Urinary bladder (tissue), 3 donors: ENCODE measurements at regions not wholly inside any gene's neighbourhood (a gene's known extent, or its start where the extent isn't known, plus 50 kb on each side); places are given as distances from the start of the nearest gene placed in this dataset.

Experiments used
- DNase-seq: peaks from one replicate; pipeline ENCODE4 v3.0.0-alpha.2; 2015; ENCODE audit errors: extremely low spot score
- H3K27ac ChIP-seq: one replicate; pipeline ENCODE4 v1.5.1; 2013; ENCODE audit warnings: low read depth, mild to moderate bottlenecking, moderate library complexity
- H3K36me3 ChIP-seq: one replicate; pipeline ENCODE4 v1.6.1; 2013; ENCODE audit warnings: mild to moderate bottlenecking, moderate library complexity; ENCODE audit not compliant: insufficient read depth
- H3K4me1 ChIP-seq: one replicate; pipeline ENCODE4 v1.6.1; 2013; ENCODE audit warnings: mild to moderate bottlenecking, moderate library complexity; ENCODE audit not compliant: insufficient read depth
- H3K4me3 ChIP-seq: one replicate; pipeline ENCODE4 v1.5.1; 2013; ENCODE audit warnings: low read depth, low read length
- WGBS: extraction: QIAGEN DNeasy Blood & Tissue Kit; methylation state at CpG from one replicate; pipeline ENCODE4 v1.1.7; 2013; 5-methylcytosine and 5-hydroxymethylcytosine counted together
- donor health status: healthy with polysubstance abuse.
- donor health status: healthy.

DNA sequence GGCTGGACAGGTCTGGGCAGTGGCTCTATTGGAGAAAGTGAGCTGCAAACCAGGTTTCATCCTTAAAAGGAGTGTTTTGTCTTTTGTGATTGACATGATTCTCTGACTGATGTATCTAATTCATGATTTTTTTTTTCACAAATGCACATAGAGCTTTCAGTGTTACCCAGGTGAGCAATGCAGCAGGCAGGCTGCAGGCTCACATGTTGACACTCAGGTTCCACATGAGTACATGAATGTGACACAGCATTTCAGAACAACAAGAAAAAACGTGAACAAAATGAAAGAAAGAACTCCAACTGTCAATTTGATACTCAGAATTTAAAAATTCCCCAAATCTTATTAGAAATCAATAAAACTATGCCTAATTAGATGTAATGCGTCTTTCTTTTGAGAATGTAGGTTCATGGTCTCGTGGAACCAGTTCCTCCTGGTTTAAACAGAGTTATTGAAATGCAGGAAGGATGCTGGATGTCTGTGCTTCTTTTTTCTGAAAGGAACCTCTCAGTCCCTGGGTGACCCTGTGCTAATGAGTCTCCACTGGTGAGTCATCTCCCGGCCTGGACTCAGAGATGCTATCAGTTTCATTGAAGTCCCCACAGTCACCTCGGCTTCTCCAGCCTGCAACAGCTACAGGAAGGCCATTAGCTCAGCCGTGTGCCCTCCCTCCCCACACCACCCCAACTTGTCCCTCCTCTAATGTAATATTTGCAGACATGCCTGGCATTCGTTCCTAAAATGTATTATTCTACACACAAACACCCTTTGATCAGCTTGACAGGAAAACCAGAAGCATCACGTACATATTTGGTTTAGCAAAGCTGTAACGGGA lies 430.4 kb downstream of the LPIN1 start:
- no peaks in the 10 kb centered on the region for H3K4me1 ChIP-seq
- no peak overlapping the region for H3K4me3 ChIP-seq
- no peak for DNase-seq
- no peaks in the 10 kb centered on the region for H3K36me3 ChIP-seq
- WGBS: 24% methylated on average over 9 of the region's 9 CpGs
- H3K27ac ChIP-seq: no peak overlapping the region

DNA sequence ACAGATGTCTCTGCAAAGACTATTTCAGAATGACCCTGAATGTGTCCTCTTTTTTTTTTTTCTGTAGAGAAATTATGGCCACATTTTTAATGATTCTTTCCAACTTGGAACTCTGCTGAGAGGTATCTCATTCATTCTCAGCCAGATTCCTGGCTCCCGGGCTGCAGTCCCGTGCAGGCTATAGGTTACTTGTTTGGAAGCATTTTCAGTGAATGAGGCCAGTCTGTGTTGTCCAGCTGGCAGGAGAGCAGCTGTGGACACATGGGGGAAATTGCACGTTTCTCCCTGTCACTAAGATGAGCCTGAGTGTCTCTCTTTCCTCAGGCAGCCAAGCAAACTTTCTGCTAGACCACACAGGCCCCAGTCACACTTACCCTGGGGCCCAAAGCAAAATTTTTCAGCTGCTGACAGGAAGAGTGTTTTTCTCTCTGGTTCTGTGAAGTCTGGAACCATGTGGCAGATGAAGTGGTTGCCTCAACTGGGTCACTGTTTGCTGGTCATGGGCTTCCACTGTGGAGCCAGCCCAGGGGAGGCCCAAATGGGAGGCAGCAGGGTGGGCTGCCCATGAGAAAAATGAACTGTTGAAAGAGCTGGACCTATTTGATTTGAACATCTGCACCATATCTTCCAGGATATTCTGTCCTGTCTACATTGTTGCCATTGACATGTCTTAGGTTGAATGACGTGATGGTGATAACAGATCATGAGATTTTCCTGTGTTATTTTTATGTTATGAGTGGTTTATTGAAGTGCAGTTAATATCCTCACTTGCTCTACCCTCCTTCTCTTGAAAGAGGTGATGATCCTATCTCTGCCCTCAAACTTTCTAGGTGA lies 431.2 kb downstream of the LPIN1 start:
- Histone ChIP-seq H3K27ac (no peak overlapping the region), H3K4me3 (no peak overlapping the region), H3K36me3 (no peaks in the 10 kb centered on the region), H3K4me1 (no peaks in the 10 kb centered on the region)
- DNase-seq: peak; percentile 73
- WGBS: 22% methylated on average over 4 of the region's 4 CpGs

DNA sequence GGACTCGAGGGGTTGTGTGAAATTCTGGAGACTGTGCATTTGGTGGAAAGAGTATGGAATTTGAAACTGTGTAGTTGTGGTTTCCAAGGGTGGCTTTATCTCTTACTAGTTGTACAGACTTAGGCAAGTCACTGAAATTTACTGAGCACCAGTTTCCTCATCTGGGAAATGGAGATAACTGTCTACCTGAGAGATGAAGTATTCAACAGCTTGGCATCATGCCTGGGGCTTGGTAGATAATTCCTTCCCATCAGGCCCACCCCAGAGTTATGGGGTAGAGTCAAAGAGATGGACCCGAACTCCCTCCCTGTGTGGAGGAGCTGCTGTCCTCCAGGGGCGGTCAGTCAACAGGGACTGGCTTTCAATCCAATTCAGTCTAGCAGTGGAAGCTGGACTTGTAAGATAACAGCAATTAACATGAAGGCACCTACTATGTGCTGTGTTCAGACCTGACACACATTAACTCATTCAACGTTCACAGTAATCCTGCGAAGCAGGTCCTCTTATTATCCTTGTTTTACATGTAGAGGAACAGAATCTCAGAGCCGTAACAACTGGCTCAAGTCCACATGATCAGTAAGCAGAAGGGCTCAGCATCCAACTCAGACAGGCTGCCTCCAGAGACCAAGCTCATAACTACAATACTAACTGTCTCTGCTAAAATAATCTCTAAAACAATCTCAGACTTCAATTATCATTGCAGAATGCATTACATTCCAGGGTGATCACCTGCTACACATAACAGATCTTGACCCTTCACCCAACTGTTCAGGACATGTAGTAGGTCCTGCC lies 432.1 kb downstream of the LPIN1 start:
- DNase-seq: no peak
- Histone ChIP-seq H3K4me3 (no peak overlapping the region), H3K4me1 (no peaks in the 10 kb centered on the region), H3K27ac (no peak overlapping the region), H3K36me3 (no peaks in the 10 kb centered on the region)
- WGBS: 88% methylated on average over 6 of the region's 6 CpGs

DNA sequence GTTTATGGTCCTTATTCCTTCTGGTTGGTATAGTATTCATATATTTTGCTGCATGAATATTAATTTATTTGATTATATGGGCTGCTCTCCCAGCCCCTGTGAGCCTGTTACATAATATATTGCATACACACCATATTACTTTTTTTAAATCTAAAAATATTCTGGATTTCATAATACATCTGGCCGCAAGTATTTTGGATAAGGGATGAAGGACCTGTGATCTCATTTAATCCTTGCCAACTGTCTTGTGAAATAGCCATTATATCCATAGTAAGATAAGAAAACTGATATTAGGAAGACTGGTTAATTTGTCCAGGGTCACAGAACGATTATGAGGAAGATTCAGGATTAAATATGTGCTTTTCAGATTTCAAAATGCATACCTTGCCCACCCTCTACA lies 433.6 kb downstream of the LPIN1 start:
- Histone ChIP-seq H3K4me1 (no peaks in the 10 kb centered on the region), H3K36me3 (no peaks in the 10 kb centered on the region), H3K4me3 (no peak overlapping the region), H3K27ac (no peak overlapping the region)
- 74% methylated on average over 2 of the region's 2 CpGs for WGBS
- no peak for DNase-seq

DNA sequence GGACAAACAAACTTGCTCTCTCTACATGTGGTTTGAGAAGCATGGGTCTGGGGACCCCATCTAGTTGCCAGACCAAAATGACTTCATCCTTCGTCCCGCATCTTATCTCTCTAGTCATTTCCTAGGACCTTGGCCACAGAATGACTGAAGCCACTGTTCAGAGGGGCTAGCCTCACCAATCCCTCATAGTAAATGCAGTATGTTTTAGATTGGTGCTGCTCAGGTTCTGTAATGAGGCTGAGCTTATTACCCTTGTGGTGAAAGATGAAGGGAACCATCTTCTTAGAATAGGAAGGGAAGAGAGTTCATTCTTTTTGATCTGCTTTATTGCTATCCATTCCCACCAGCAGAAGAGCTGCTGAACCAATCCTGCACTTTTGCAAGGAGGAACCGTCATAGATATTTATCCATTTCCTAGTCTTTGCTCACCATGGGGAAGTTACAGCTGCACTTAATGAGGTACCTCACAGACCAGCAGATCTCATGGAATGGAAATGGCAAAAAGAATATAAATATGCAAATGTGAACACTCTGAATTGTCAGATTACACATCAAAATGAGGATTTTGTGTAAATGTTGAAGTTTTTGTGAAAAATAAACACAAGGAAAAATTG lies 436.7 kb downstream of the LPIN1 start:
- H3K4me1 ChIP-seq: no peaks in the 10 kb centered on the region
- 89% methylated on average over 3 of the region's 3 CpGs for WGBS
- H3K36me3 ChIP-seq: no peaks in the 10 kb centered on the region
- no peak overlapping the region for H3K4me3 ChIP-seq
- no peak for DNase-seq
- H3K27ac ChIP-seq: no peak overlapping the region

DNA sequence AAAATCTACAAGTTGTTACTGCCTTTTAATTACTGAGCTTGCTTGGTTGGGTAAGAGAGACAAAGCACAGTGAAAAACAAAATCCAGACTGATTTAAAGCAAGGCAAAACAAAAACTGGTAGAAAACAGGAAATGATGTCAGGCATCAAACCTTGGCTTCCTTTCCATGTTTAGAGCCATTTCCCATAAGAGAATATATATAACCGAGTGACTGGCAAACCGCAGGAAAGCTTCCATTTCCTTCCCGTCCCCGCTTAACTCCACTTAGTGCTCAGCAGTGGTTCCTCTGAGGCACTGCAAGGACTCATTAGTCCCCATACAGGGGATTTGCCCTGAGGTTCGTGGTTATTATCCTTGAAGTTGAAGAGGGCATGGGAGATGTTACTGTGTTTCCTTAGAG lies 446.3 kb downstream of the LPIN1 start:
- no peaks in the 10 kb centered on the region for H3K36me3 ChIP-seq
- H3K4me3 ChIP-seq: no peak overlapping the region
- no peak for DNase-seq
- WGBS: 74% methylated on average over 5 of the region's 5 CpGs
- H3K27ac ChIP-seq: no peak overlapping the region
- H3K4me1 ChIP-seq: no peaks in the 10 kb centered on the region

DNA sequence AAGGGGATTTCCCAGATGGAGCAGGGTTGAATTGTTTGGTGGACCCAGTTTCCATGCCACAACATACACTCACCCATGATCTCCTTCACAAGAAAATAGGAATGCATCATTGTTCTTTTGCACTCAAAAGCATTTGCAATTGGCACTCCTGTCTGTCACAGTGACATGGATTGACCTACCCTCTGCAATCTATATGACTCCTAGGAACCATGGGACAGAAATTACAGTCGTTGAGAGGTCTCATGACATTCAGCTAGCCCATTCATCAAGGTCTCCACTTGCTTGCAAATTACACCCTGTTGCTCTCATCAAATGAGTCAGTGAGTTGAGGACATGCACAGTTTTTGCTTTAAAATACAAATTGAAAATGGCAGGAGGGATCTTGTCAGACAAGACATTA lies 448.5 kb downstream of the LPIN1 start:
- 82% methylated on average over 1 of the region's 1 CpG for WGBS
- H3K36me3 ChIP-seq: no peaks in the 10 kb centered on the region
- H3K27ac ChIP-seq: no peak overlapping the region
- DNase-seq: no peak
- no peaks in the 10 kb centered on the region for H3K4me1 ChIP-seq
- no peak overlapping the region for H3K4me3 ChIP-seq

DNA sequence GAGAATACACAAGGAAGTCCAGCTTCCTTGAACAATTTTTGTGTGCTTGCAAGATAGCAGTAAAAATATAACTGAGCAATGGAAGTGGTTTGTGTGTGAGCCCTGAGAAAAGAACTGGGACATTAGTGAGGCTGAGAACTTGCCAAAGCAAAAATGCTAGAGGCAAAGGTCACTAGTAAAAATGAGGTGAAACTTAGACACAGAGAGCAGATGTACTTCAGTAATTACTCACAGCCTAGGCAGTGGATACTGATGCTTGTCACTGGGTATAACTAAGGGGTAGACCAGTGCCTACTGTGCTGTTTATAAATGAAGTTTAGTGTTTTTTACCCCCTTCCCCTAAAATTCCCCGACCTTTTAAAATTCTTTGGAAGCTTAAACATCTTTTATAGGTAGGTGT lies 450.1 kb downstream of the LPIN1 start:
- Histone ChIP-seq H3K36me3 (no peaks in the 10 kb centered on the region), H3K27ac (no peak overlapping the region), H3K4me3 (no peak overlapping the region), H3K4me1 (no peaks in the 10 kb centered on the region)
- WGBS: 60% methylated on average over 1 of the region's 1 CpG
- DNase-seq: no peak

DNA sequence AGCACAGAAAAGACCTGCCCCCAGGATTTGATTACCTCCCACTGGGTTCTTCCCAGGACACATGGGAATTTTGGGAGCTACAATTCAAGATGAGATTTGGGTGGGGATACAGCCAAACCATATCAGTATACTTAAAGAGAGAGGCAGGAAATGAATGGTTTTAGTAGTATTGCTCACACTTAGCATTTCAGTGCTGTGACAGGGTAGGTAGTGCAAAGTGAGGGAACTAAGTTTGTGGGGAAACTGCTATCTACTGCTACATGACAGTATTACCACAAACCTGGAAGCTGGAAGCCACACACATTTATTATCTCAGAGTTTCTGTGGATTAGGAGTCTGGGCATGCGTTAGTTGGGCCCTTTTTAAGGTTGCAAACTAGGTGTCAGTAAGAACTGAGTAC lies 450.7 kb downstream of the LPIN1 start:
- Histone ChIP-seq H3K36me3 (no peaks in the 10 kb centered on the region), H3K4me3 (no peak overlapping the region), H3K27ac (no peak overlapping the region), H3K4me1 (no peaks in the 10 kb centered on the region)
- no peak for DNase-seq
- 98% methylated on average over 1 of the region's 1 CpG for WGBS

DNA sequence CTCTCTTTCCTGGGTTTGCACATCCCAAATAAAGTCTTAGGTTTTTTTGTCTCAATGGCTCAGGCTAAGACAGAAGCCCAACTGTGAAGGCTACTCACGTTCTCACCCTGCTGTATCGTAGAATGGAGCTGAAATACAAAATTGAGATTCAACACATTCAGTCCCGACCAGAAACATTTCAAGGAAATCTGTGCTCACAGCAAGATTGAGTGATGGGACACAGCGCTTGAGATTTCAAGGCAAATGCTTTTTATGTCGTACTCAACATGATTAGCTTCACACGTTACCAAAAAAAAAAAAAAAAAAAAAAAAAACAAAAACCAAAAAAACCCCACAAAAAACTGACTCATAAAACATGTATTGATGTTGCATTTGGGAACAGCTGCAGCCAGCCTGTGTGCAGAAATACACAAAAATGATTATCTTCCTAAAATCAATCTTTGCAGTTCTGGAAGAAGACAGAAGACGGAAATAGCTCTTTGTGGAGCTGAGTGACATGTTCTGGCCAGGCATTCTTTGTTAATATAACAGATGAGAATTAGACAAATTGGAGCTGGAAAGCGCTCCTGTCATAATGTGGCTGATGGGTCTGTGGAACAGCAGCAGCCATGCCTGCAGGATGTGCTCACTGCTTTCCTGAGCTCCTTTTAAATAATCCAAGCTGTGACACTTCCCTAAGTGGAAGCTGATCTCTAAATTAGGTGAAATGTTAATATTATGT lies 453.2 kb downstream of the LPIN1 start:
- Histone ChIP-seq H3K36me3 (no peaks in the 10 kb centered on the region), H3K4me3 (no peak overlapping the region), H3K4me1 (no peaks in the 10 kb centered on the region), H3K27ac (no peak overlapping the region)
- no peak for DNase-seq
- 63% methylated on average over 8 of the region's 8 CpGs for WGBS

DNA sequence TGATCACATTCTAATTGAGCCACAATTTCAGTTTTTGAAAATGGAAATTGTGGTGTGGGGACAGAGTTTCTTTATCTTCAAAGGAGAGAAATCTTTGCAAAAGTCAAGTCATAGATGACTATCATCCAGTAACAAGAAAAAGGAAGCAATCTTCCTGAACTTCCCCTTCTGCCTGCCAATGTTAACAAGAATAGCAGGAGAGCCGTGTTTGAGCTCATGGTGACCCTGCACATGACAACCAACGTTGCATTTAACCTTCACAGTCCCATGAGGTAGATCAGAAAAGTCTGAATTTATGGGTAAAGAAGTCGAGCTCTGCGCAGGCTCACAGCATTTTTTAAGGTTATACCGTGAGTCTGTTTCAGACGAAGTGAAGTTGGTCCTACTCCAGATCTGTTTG lies 454.9 kb downstream of the LPIN1 start:
- no peak overlapping the region for H3K27ac ChIP-seq
- H3K36me3 ChIP-seq: no peaks in the 10 kb centered on the region
- no peaks in the 10 kb centered on the region for H3K4me1 ChIP-seq
- WGBS: 80% methylated on average over 6 of the region's 6 CpGs
- no peak overlapping the region for H3K4me3 ChIP-seq
- no peak for DNase-seq

DNA sequence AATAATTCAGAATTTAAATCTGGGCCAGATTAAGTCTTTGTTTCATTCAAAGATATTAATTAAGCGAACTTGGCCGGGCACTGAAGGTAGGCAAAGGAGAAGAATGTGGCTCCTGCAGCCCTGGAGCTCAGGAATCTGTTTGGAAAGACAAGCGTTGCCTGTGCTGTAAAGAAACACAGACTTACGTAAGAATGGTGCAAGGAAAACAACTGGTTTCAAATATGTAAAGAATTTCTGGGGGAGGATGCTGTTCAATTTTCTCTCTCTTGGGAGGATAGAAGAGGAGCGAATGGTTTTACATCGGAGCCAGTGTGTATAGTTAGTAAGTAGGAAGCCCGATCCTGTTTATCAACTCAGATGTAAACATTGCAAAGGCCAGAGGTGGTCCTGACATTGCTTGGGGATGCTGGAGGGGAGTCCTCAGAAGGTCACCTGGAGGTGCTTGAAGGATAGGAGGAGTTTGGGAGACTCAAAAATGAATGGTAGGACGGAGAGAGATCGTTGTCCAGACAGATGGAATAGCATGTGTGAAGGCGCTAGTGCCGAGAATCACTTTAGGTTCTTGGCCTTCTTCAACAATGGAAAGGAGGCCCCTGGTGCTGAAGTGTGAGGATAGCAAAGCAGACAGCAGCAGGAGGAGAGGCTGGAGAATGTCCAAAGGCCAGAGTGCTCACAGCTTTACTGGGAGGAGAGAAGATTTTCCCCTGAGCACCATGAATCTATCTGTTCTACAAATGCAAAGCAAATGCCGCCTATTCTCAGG lies 456.1 kb downstream of the LPIN1 start:
- H3K4me3 ChIP-seq: no peak overlapping the region
- H3K36me3 ChIP-seq: no peaks in the 10 kb centered on the region
- no peak overlapping the region for H3K27ac ChIP-seq
- no peaks in the 10 kb centered on the region for H3K4me1 ChIP-seq
- peak; percentile 36 for DNase-seq
- WGBS: 51% methylated on average over 12 of the region's 12 CpGs
